HepG2 (cell line): ENCODE measurements at regions not wholly inside any gene's neighbourhood (a gene's known extent, or its start where the extent isn't known, plus 50 kb on each side); places are given as distances from the start of the nearest gene placed in this dataset.
A peak's percentile ranks its signal among the peaks of the same experiment; 100 is the strongest.

Source experiments
- ATAC-seq: fragments of 200-7000 bp; cut with Tn5 transposase; 3 replicates; pipeline ENCODE4 v1.9.1; 2020; ENCODE audit warnings: mild to moderate bottlenecking, moderate library complexity
- BruUV-seq: library from RNA; stranded (reverse); fragments of 400-500 nt; replicated peaks from 2 replicates; lab custom pipeline; 2021; lab: Mats Ljungman, UMichigan
- CTCF ChIA-PET: fragments of 300-600 bp; formaldehyde crosslinking; extraction: SDS; loops from one replicate; lab custom pipeline; 2021; ENCODE audit warnings: low total read pairs, inconsistent platforms, low intra/inter-chr PET ratio; lab: Yijun Ruan, JAX
- POLR2A ChIA-PET: fragments of 350-600 bp; sonication (Branson Sonifier 250); formaldehyde crosslinking; loops from one replicate; lab custom pipeline; 2020; ENCODE audit warnings: antibody characterized with exemption, inconsistent platforms; lab: Yijun Ruan, JAX
- DNase-seq: peaks from one replicate; pipeline ENCODE4 v3.0.0-alpha.2; 2015; ENCODE audit warnings: low spot score
- FAIRE-seq: peaks from 3 replicates; lab custom pipeline; 2011; peaks lifted over from hg19 to GRCh38; lab: Jason Lieb, UNC
- H2AFZ ChIP-seq: one replicate; pipeline ENCODE4 v1.6.1; 2011; ENCODE audit warnings: low read length, inconsistent platforms
- H3K27ac ChIP-seq: fragments of 300-600 bp; 3 replicates; pipeline ENCODE4 v1.8.0; 2011; ENCODE audit warnings: mixed run types, mild to moderate bottlenecking, mixed read lengths, low read length, inconsistent platforms; ENCODE audit not compliant: insufficient read depth; ENCODE audit errors: extremely low read length
- H3K27me3 ChIP-seq, 2 experiments: fragments of 200-600 bp in 1 of 2; 2 replicates in 1 of 2; 3 replicates in 1 of 2; pipeline versions ENCODE4 v1.6.0 to v1.8.0; 2011; ENCODE audit warnings: low read length in 2 of 2, mild to moderate bottlenecking in 2 of 2, moderate library complexity in 2 of 2, inconsistent platforms in 1 of 2; ENCODE audit not compliant: insufficient read depth in 2 of 2, control insufficient read depth in 1 of 2
- H3K36me3 ChIP-seq, 2 experiments: fragments of 200-600 bp in 1 of 2; replicated peaks in 1 of 2; 2 replicates in 1 of 2; 3 replicates in 1 of 2; pipeline versions ENCODE4 v1.5.1 to v1.8.0; 2011; ENCODE audit warnings: low read length in 2 of 2, inconsistent platforms in 1 of 2; ENCODE audit not compliant: insufficient read depth in 2 of 2, control insufficient read depth in 1 of 2
- H3K4me1 ChIP-seq: 2 replicates; pipeline ENCODE4 v1.5.1; 2012; ENCODE audit warnings: low read length, inconsistent platforms; ENCODE audit not compliant: insufficient read depth
- H3K4me2 ChIP-seq: 2 replicates; pipeline ENCODE4 v1.6.0; 2011; ENCODE audit warnings: low read depth, low read length, inconsistent platforms
- H3K4me3 ChIP-seq, 3 experiments: fragments of 200-600 bp in 1 of 3; sonication (generic), shearing (Covaris generic) in 1 of 3; replicated peaks in 1 of 3; 2 replicates each; pipeline ENCODE4 v1.5.1; 2011 to 2016; ENCODE audit warnings: low read length in 3 of 3, inconsistent platforms in 2 of 3, low read depth in 2 of 3, mild to moderate bottlenecking in 2 of 3, control low read depth in 1 of 3, mixed read lengths in 1 of 3; ENCODE audit not compliant: insufficient read depth in 1 of 3
- H3K79me2 ChIP-seq: one replicate; pipeline ENCODE4 v1.6.1; 2011; ENCODE audit warnings: low read length, inconsistent platforms; ENCODE audit not compliant: insufficient read depth
- H3K9ac ChIP-seq: 2 replicates; pipeline ENCODE4 v1.6.0; 2011; ENCODE audit warnings: mild to moderate bottlenecking, low read depth, low read length, inconsistent platforms; ENCODE audit not compliant: insufficient read depth
- H3K9me3 ChIP-seq: 2 replicates; pipeline ENCODE4 v1.5.1; 2012; ENCODE audit warnings: mild to moderate bottlenecking, low read length
- H4K20me1 ChIP-seq: 2 replicates; pipeline ENCODE4 v1.6.0; 2011; ENCODE audit warnings: inconsistent platforms, mild to moderate bottlenecking, low read length, moderate library complexity; ENCODE audit not compliant: insufficient read depth
- KDM2A ChIP-seq: sonication (generic); formaldehyde crosslinking; IDR thresholded peaks from 2 replicates; pipeline ENCODE4 v1.4.0; 2020; ENCODE audit warnings: low read depth, missing genetic modification reagents, borderline replicate concordance
- NFIC ChIP-seq: IDR thresholded peaks from 2 replicates; pipeline ENCODE4 v1.6.1; 2012; ENCODE audit warnings: mild to moderate bottlenecking, low read length, inconsistent platforms
- POLR2AphosphoS5 ChIP-seq: IDR thresholded peaks from 2 replicates; pipeline ENCODE4 v1.6.1; 2012; ENCODE audit warnings: low read depth, low read length
- RORA ChIP-seq: sonication (generic); formaldehyde crosslinking; IDR thresholded peaks from 2 replicates; pipeline ENCODE4 v1.5.0; 2020; ENCODE audit warnings: mild to moderate bottlenecking, missing genetic modification reagents, moderate library complexity
- SOX13 ChIP-seq, 3 experiments: fragments of 450-650 bp in 1 of 3; sonication (generic) in 1 of 3; formaldehyde crosslinking in 1 of 3; IDR thresholded peaks in 2 of 3; conservative IDR thresholded peaks in 1 of 3; 2 replicates each; pipeline versions ENCODE4 v1.5.0 to v1.6.1; 2016 to 2020; ENCODE audit warnings: antibody characterized with exemption in 1 of 3, mild to moderate bottlenecking in 1 of 3, missing compliant biosample characterization in 1 of 3, missing genetic modification reagents in 1 of 3, moderate library complexity in 1 of 3
- SOX5 ChIP-seq: IDR thresholded peaks from 2 replicates; pipeline ENCODE4 v1.6.1; 2016; ENCODE audit warnings: borderline replicate concordance
- SUZ12 ChIP-seq: fragments of 150-350 bp; IDR thresholded peaks from 2 replicates; pipeline ENCODE4 v1.6.1; 2014; ENCODE audit warnings: low read depth, low read length
- TBX2 ChIP-seq: sonication (generic); formaldehyde crosslinking; IDR thresholded peaks from 2 replicates; pipeline ENCODE4 v1.5.0; 2020; ENCODE audit warnings: missing genetic modification reagents, mild to moderate bottlenecking, borderline replicate concordance
- TCF7L2 ChIP-seq: IDR thresholded peaks from 2 replicates; pipeline ENCODE4 v1.6.1; 2011; ENCODE audit warnings: mild to moderate bottlenecking, low read depth, low read length, moderate library complexity
- ZC3H4 ChIP-seq: sonication (generic); formaldehyde crosslinking; IDR thresholded peaks from 2 replicates; pipeline ENCODE4 v1.4.0; 2020; ENCODE audit warnings: missing genetic modification reagents, borderline replicate concordance
- ZFP41 ChIP-seq: sonication (generic); formaldehyde crosslinking; IDR thresholded peaks from 2 replicates; pipeline ENCODE4 v1.4.0; 2020; ENCODE audit warnings: mild to moderate bottlenecking, missing genetic modification reagents, borderline replicate concordance
- ZNF44 ChIP-seq: sonication (generic); formaldehyde crosslinking; IDR thresholded peaks from 2 replicates; pipeline ENCODE4 v1.5.1; 2020; ENCODE audit warnings: mild to moderate bottlenecking, missing genetic modification reagents
- ZNF556 ChIP-seq: sonication (generic); formaldehyde crosslinking; IDR thresholded peaks from 2 replicates; pipeline ENCODE4 v1.4.0; 2020; ENCODE audit warnings: mild to moderate bottlenecking, missing genetic modification reagents, borderline replicate concordance
- WGBS: methylation state at CpG from one replicate; pipeline ENCODE4 v1.1.6; 2017; ENCODE audit warnings: low lambda C conversion rate; 5-methylcytosine and 5-hydroxymethylcytosine counted together
- in situ Hi-C: cut with HindIII; loops from 2 replicates; pipeline ENCODE4 v1.10.0; 2017; ENCODE audit warnings: low pct_unique_long_range_greater_than_20kb; ENCODE audit not compliant: extremely low pct_ligation_motif_present
- intact Hi-C: fragments of 100-400 bp; cut with micrococcal nuclease; formaldehyde crosslinking; loops from one replicate; pipeline ENCODE4 v1.10.0; 2022; ENCODE audit not compliant: unreplicated experiment
- TF ChIP-seq, protein P1 (sequence below): fragments of 450-650 bp; IDR thresholded peaks from 2 replicates; pipeline ENCODE4 v1.6.1; 2016
- TF ChIP-seq, protein P2 (sequence below): sonication (generic); formaldehyde crosslinking; IDR thresholded peaks from 2 replicates; pipeline ENCODE4 v1.4.0; 2020; ENCODE audit warnings: missing genetic modification reagents, borderline replicate concordance
- TF ChIP-seq, protein P3 (sequence below): sonication (generic); formaldehyde crosslinking; conservative IDR thresholded peaks from 2 replicates; pipeline ENCODE4 v1.8.0; 2022; ENCODE audit warnings: low read depth, missing genetic modification reagents

DNA sequence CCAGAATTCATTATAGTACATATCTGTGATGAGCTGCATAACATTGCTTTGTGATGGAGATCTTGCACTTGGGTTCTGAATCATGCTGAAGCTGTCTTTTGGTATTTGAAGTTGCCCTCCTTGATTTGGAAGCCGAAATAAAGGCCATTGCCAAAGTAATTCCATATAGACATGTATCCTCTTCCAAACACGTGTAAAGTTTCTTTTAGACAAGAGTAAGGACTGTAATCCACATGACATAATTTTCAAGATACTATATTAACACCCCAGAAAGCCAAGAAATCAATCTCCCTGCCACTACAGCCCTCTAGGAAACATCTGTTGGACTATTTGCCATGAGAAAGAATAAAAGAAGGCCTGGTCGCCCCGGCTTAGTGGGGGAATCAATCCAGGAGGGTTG is 754.2 kb downstream of the FGF9 start:
- in situ Hi-C loops (no loop called here), intact Hi-C loops (no loop called here)
- no peak for DNase-seq
- Histone ChIP-seq H3K4me1 (no peaks in the 10 kb centered on the region), H3K79me2 (no peaks in the 10 kb centered on the region)
- POLR2A ChIA-PET = no interaction called here
- TF ChIP-seq RORA (CRISPR knock-in tag) (no peak), POLR2AphosphoS5 (no peak)
- TF ChIP-seq, protein P1, sequence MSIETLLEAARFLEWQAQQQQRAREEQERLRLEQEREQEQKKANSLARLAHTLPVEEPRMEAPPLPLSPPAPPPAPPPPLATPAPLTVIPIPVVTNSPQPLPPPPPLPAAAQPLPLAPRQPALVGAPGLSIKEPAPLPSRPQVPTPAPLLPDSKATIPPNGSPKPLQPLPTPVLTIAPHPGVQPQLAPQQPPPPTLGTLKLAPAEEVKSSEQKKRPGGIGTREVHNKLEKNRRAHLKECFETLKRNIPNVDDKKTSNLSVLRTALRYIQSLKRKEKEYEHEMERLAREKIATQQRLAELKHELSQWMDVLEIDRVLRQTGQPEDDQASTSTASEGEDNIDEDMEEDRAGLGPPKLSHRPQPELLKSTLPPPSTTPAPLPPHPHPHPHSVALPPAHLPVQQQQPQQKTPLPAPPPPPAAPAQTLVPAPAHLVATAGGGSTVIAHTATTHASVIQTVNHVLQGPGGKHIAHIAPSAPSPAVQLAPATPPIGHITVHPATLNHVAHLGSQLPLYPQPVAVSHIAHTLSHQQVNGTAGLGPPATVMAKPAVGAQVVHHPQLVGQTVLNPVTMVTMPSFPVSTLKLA = peak; percentile 86
- TF ChIP-seq, all 625 proteins: peak for 1
- ATAC-seq (no peak), FAIRE-seq (no peak)
- no TSS peak for BruUV-seq
- H3K4me3 ChIP-seq = no peak overlapping the region
- H4K20me1 ChIP-seq = no peaks in the 10 kb centered on the region
- no peak overlapping the region for H3K9ac ChIP-seq
- H2AFZ ChIP-seq = no peak overlapping the region
- CTCF ChIA-PET = no interaction called here
- H3K9me3 ChIP-seq = peaks cover 7% of the 10 kb centered on the region; the same call in 1 of the 2 replicates
- no peaks in the 10 kb centered on the region for H3K27me3 ChIP-seq
- no peak overlapping the region for H3K27ac ChIP-seq
- H3K4me2 ChIP-seq = no peak overlapping the region
- H3K36me3 ChIP-seq = no peaks in the 10 kb centered on the region
- WGBS = 12% methylated on average over 4 of the region's 4 CpGs

DNA sequence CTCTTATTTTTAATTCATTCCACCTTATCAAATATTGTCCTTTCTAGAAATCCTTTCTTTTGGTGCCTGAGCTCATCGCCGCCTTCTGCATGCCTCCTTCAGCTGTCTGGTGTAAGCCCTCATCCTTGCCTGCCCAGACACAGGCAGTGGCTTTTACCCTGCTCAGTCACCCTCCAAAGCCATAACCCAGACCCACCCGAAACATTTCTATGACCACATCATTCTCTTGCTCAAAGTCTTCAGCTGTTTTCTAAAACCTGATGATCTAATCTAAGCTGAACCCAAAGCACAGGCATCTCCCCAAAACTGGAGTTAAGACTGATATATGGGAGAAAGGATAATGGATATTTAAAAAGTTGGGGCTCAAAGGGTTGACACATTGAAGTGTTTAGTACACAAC is 753.7 kb upstream of the SGCG start:
- in situ Hi-C loops = no loop called here
- no peak for FAIRE-seq
- intact Hi-C loops = no loop called here
- no peak for TF ChIP-seq TBX2
- no peak for TF ChIP-seq SOX5
- no peak for TF ChIP-seq ZFP41 (CRISPR knock-in tag)
- TF ChIP-seq KDM2A = no peak
- no peak for TF ChIP-seq ZC3H4 (CRISPR knock-in tag)
- TF ChIP-seq SOX13 (IDR thresholded peaks at IDR 0.05) = no peak
- no peak for TF ChIP-seq SOX13 (CRISPR knock-in tag; conservative IDR thresholded peaks at IDR 0.05 in 1 of 2, IDR thresholded peaks at IDR 0.05 in 1 of 2)
- no peak for TF ChIP-seq ZNF44
- no peak for TF ChIP-seq SUZ12
- TF ChIP-seq TCF7L2 = no peak
- TF ChIP-seq ZNF556 = no peak
- TF ChIP-seq, protein P2, sequence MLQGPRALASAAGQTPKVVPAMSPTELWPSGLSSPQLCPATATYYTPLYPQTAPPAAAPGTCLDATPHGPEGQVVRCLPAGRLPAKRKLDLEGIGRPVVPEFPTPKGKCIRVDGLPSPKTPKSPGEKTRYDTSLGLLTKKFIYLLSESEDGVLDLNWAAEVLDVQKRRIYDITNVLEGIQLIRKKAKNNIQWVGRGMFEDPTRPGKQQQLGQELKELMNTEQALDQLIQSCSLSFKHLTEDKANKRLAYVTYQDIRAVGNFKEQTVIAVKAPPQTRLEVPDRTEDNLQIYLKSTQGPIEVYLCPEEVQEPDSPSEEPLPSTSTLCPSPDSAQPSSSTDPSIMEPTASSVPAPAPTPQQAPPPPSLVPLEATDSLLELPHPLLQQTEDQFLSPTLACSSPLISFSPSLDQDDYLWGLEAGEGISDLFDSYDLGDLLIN = no peak
- no peak for TF ChIP-seq NFIC
- TF ChIP-seq, protein P3, sequence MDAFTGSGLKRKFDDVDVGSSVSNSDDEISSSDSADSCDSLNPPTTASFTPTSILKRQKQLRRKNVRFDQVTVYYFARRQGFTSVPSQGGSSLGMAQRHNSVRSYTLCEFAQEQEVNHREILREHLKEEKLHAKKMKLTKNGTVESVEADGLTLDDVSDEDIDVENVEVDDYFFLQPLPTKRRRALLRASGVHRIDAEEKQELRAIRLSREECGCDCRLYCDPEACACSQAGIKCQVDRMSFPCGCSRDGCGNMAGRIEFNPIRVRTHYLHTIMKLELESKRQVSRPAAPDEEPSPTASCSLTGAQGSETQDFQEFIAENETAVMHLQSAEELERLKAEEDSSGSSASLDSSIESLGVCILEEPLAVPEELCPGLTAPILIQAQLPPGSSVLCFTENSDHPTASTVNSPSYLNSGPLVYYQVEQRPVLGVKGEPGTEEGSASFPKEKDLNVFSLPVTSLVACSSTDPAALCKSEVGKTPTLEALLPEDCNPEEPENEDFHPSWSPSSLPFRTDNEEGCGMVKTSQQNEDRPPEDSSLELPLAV (CRISPR knock-in tag) = no peak

More for the DNA sequence above, 753.7 kb upstream of the SGCG start:
- ChIA-PET POLR2A (no interaction called here), CTCF (no interaction called here)
- no peaks in the 10 kb centered on the region for H3K4me1 ChIP-seq
- H3K27ac ChIP-seq = no peak overlapping the region
- no peak for ATAC-seq
- no peak overlapping the region for H3K4me3 ChIP-seq
- H3K9me3 ChIP-seq = peaks cover 10% of the 10 kb centered on the region; the same call in 1 of the 2 replicates
- no peak overlapping the region for H3K4me2 ChIP-seq
- H3K79me2 ChIP-seq = no peaks in the 10 kb centered on the region
- H3K36me3 ChIP-seq = no peaks in the 10 kb centered on the region
- BruUV-seq = no TSS peak
- H2AFZ ChIP-seq = no peak overlapping the region
- no peaks in the 10 kb centered on the region for H4K20me1 ChIP-seq
- 24% methylated on average over 3 of the region's 3 CpGs for WGBS
- H3K27me3 ChIP-seq = no peaks in the 10 kb centered on the region
- DNase-seq = no peak
- H3K9ac ChIP-seq = no peak overlapping the region
